Breast epithelium (tissue), 3 donors: ENCODE measurements at regions not wholly inside any gene's neighbourhood (a gene's known extent, or its start where the extent isn't known, plus 50 kb on each side); places are given as distances from the start of the nearest gene placed in this dataset.

Experiments used
- CTCF ChIP-seq, 3 donors: fragments of 450-650 bp; IDR thresholded peaks; one replicate each; pipeline ENCODE4 v1.5.1; 2016 to 2017; ENCODE audit warnings: antibody characterized with exemption in 3 of 3, mild to moderate bottlenecking in 3 of 3, moderate library complexity in 3 of 3
- POLR2A ChIP-seq: fragments of 450-650 bp; IDR thresholded peaks from one replicate; pipeline ENCODE4 v1.6.1; 2016; ENCODE audit warnings: antibody characterized with exemption, mild to moderate bottlenecking, moderate library complexity
- POLR2AphosphoS5 ChIP-seq, 3 donors: sonication (generic); formaldehyde crosslinking; IDR thresholded peaks; one replicate each; pipeline ENCODE4 v1.6.1; 2017; ENCODE audit warnings: antibody characterized with exemption in 3 of 3

DNA sequence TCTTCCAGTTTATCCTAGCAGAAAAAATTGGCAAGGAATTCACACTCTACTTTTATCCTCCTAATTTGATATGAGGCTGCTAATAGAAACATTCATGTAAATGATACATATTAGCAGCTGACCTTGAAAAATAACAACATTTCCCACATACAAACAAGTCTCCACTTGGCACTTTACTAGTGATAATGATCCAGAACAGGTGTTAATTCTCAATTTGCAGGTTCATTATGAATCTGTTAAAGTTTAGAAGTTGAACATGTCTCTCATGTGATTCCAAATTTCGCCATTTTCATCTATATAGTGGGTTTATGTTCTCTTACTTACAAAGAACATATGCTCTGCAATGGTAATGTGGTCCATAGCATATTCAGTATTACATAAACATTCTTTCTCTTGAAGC lies 1396.8 kb upstream of the LRRTM3 start:
- TF ChIP-seq CTCF (IDR thresholded peaks at IDR 0.05) (no peak), POLR2A (no peak), POLR2AphosphoS5 (IDR thresholded peaks at IDR 0.05) (no peak)
